HEK293T (cell line): ENCODE measurements at regions not wholly inside any gene's neighbourhood (a gene's known extent, or its start where the extent isn't known, plus 50 kb on each side); places are given as distances from the start of the nearest gene placed in this dataset.

ENCODE experiments used
- CTCF ChIA-PET: fragments of 350-600 bp; formaldehyde crosslinking; extraction: SDS; loops from one replicate; lab custom pipeline; 2021; ENCODE audit warnings: antibody characterized with exemption, inconsistent platforms; lab: Yijun Ruan, JAX
- POLR2A ChIA-PET: fragments of 350-600 bp; formaldehyde crosslinking; extraction: SDS; loops from one replicate; lab custom pipeline; 2020; ENCODE audit warnings: antibody characterized with exemption, inconsistent platforms; lab: Yijun Ruan, JAX
- DNase-seq: peaks from one replicate; pipeline ENCODE4 v3.0.0; 2012; ENCODE audit warnings: mixed read lengths; ENCODE audit errors: extremely low spot score
- ARNT ChIP-seq: fragments of 450-650 bp; IDR thresholded peaks from 2 replicates; pipeline ENCODE4 v1.6.1; 2017; ENCODE audit warnings: mild to moderate bottlenecking
- BHLHE40 ChIP-seq: fragments of 450-650 bp; IDR thresholded peaks from 2 replicates; pipeline ENCODE4 v1.6.1; 2016; ENCODE audit warnings: mild to moderate bottlenecking, moderate library complexity, borderline replicate concordance
- CTBP1 ChIP-seq: fragments of 450-650 bp; IDR thresholded peaks from 2 replicates; pipeline ENCODE4 v1.6.1; 2016; ENCODE audit warnings: borderline replicate concordance
- ELF4 ChIP-seq: fragments of 450-650 bp; IDR thresholded peaks from 2 replicates; pipeline ENCODE4 v1.6.1; 2017; ENCODE audit warnings: antibody characterized with exemption
- FOXA1 ChIP-seq: fragments of 450-650 bp; IDR thresholded peaks from 2 replicates; pipeline ENCODE4 v1.6.1; 2016; ENCODE audit warnings: mild to moderate bottlenecking
- FOXK2 ChIP-seq: fragments of 450-650 bp; IDR thresholded peaks from 2 replicates; pipeline ENCODE4 v1.6.1; 2016; ENCODE audit warnings: mild to moderate bottlenecking
- FOXM1 ChIP-seq: fragments of 450-650 bp; IDR thresholded peaks from 2 replicates; pipeline ENCODE4 v1.6.1; 2017; ENCODE audit warnings: mild to moderate bottlenecking, borderline replicate concordance
- HDGF ChIP-seq: fragments of 450-650 bp; IDR thresholded peaks from 2 replicates; pipeline ENCODE4 v1.6.1; 2017; ENCODE audit warnings: antibody characterized with exemption, borderline replicate concordance
- L3MBTL2 ChIP-seq: fragments of 450-650 bp; conservative IDR thresholded peaks from 2 replicates; pipeline ENCODE4 v1.6.1; 2016; ENCODE audit warnings: mild to moderate bottlenecking
- LEF1 ChIP-seq: fragments of 450-650 bp; IDR thresholded peaks from 2 replicates; pipeline ENCODE4 v1.6.1; 2017; ENCODE audit warnings: mild to moderate bottlenecking, borderline replicate concordance
- NFRKB ChIP-seq: fragments of 450-650 bp; IDR thresholded peaks from 2 replicates; pipeline ENCODE4 v1.6.1; 2016; ENCODE audit warnings: mild to moderate bottlenecking, moderate library complexity
- SP1 ChIP-seq: fragments of 450-650 bp; IDR thresholded peaks from 2 replicates; pipeline ENCODE4 v1.6.1; 2017
- SUZ12 ChIP-seq: fragments of 450-650 bp; IDR thresholded peaks from 2 replicates; pipeline ENCODE4 v1.6.1; 2016; ENCODE audit warnings: mild to moderate bottlenecking
- TARDBP ChIP-seq: fragments of 450-650 bp; IDR thresholded peaks from 2 replicates; pipeline ENCODE4 v1.6.1; 2016
- ZNF384 ChIP-seq: fragments of 450-650 bp; IDR thresholded peaks from 2 replicates; pipeline ENCODE4 v1.6.1; 2016
- TF ChIP-seq, protein P1 (sequence below): fragments of 450-650 bp; IDR thresholded peaks from 2 replicates; pipeline ENCODE4 v1.6.1; 2016

DNA sequence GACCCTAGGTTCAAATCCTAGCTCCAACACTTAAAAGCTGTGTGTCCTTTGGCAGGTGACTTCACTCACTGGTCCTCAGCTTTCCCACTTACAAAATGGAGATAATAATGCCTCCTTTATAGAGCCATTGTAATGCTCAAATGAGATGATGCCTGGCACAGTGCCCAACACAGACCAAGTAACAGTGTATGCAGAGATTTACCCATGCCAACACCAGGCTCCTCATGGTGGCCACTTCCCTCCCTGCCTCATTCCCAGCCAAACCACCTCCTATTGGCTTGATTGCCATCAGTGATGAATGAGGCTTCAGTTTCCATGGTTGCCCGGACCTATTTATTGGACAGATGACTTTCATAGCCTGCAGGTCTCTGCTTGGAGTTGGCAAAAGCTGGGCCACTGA, 469.4 kb downstream of the CDK5RAP2 start:
- ChIA-PET CTCF (no interaction called here), POLR2A (no interaction called here)
- TF ChIP-seq NFRKB: no peak
- no peak for TF ChIP-seq LEF1
- TF ChIP-seq FOXM1: no peak
- TF ChIP-seq FOXA1: no peak
- TF ChIP-seq BHLHE40: no peak
- no peak for DNase-seq

DNA sequence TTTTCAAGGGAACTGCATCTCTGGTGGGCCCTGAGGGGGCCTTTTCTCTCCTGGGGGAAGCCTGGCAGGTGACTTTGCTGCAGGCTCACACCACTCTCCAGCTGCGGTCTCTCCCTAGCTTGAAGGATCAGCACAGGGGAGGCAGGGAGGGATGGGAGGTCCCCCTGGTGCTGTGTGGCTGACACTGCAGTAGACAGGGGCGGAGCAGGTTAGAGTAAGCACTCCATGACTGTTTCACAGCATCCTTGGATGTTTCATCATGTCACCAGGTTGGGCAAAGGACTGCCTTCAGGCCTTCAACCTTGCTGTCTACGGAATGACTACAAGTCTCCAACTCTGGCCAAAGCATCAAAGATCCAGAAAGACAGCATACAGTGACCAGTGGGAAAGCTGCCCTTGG, 470.7 kb downstream of the CDK5RAP2 start:
- DNase-seq: peak; percentile 46
- ChIA-PET CTCF (interaction anchor here (1.3 kb wide), 1 partner anchor 368 kb away, joined by 3 read pairs; no protein-coding TSS in a partner anchor), POLR2A (no interaction called here)
- TF ChIP-seq BHLHE40: no peak
- no peak for TF ChIP-seq ARNT
- no peak for TF ChIP-seq FOXM1
- TF ChIP-seq FOXK2: no peak
- no peak for TF ChIP-seq HDGF
- TF ChIP-seq NFRKB: no peak
- no peak for TF ChIP-seq LEF1

DNA sequence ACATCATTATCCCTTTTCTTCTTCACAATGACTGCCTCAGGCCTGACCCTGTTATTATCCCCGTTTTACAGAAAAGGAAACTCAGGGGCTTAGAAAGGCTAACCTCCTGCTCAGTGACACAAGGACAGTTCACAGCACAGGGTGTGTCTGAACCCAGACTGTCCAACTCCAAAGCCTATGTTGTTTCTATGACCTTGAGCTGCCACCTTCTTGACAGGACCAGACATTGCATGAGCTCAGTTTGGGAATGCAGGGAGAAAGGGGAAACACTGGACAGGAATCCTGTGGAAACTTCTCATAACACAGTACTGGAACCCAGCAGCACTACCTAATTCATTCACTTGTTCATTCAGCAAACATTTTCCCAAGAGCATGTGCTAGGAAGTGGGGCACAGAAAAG, 472.8 kb downstream of the CDK5RAP2 start:
- POLR2A ChIA-PET: no interaction called here
- CTCF ChIA-PET: no interaction called here
- TF ChIP-seq TARDBP (no peak), CTBP1 (no peak), BHLHE40 (no peak), FOXM1 (no peak), SP1 (no peak), ELF4 (no peak), ARNT (no peak), HDGF (no peak), FOXK2 (no peak), L3MBTL2 (no peak), SUZ12 (no peak), LEF1 (no peak)
- TF ChIP-seq, protein P1, sequence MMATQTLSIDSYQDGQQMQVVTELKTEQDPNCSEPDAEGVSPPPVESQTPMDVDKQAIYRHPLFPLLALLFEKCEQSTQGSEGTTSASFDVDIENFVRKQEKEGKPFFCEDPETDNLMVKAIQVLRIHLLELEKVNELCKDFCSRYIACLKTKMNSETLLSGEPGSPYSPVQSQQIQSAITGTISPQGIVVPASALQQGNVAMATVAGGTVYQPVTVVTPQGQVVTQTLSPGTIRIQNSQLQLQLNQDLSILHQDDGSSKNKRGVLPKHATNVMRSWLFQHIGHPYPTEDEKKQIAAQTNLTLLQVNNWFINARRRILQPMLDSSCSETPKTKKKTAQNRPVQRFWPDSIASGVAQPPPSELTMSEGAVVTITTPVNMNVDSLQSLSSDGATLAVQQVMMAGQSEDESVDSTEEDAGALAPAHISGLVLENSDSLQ: no peak
- no peak for DNase-seq

DNA sequence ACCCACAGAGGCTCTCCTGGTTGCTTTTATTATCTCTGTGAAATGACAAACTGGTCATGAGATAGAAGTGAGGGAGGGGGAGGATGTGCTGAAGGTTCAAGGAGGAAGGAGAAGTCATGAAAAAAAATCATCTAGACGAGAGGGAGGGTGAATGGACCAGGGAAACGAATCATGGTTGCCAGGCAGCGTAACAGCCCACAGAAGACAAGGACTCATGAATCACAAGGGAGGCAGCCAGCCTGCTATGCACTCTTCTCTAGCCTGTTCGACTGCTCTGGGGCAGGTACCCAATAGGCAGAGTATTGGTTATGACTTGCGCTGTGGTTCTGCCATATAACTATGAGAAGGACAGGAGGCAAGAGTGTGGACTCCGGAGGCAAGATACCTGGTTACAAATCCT, 475.2 kb downstream of the CDK5RAP2 start:
- POLR2A ChIA-PET: no interaction called here
- CTCF ChIA-PET: no interaction called here
- DNase-seq: no peak
- TF ChIP-seq ARNT (no peak), NFRKB (no peak)

DNA sequence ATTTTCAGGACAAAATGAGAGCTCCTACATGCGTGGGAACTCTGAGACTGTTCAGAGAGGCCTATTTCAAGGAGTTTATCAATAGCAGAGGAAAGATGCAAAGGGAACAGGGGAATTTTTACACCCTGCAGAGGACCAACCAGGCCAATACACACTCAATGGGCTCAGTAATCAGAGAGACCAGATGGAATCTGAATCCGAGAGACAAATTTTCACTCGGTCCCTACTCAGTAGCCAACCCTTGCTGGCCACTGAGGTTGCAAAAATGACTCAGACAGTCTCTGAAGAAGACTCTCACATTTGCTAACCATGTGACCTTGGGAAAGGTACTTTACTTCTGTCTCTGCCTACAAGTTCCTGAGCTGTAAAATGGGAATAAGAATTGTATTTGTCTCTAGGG, 479.4 kb downstream of the CDK5RAP2 start:
- ChIA-PET POLR2A (no interaction called here), CTCF (no interaction called here)
- no peak for TF ChIP-seq LEF1
- TF ChIP-seq FOXA1: no peak
- no peak for TF ChIP-seq BHLHE40
- TF ChIP-seq CTBP1: no peak
- no peak for TF ChIP-seq HDGF
- TF ChIP-seq TARDBP: no peak
- no peak for TF ChIP-seq FOXM1
- TF ChIP-seq SUZ12: no peak
- TF ChIP-seq, protein P1: no peak
- no peak for TF ChIP-seq ZNF384
- TF ChIP-seq L3MBTL2: no peak
- no peak for DNase-seq

DNA sequence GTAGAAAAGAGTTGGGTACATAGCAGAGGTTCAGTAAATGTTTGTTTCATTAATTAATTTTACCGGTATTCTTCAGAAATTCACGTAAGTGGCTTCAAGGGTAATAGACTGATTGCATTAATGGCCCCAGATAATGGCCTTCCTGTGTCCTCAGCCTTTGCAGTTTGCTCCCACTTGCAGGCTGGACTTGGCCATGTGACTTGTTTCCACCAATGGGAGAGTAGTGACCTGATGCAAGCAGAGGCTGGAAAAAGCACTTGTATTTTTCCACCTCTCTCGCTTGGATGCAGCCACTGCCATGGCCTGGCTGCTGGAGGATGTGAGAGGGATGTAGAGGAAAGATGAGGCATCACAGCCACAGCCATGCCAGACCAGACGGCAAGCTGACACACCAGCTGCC, 480.9 kb downstream of the CDK5RAP2 start:
- ChIA-PET POLR2A (no interaction called here), CTCF (no interaction called here)
- TF ChIP-seq FOXA1 (no peak), CTBP1 (no peak), FOXM1 (no peak), ELF4 (no peak), SUZ12 (no peak)
- no peak for DNase-seq

DNA sequence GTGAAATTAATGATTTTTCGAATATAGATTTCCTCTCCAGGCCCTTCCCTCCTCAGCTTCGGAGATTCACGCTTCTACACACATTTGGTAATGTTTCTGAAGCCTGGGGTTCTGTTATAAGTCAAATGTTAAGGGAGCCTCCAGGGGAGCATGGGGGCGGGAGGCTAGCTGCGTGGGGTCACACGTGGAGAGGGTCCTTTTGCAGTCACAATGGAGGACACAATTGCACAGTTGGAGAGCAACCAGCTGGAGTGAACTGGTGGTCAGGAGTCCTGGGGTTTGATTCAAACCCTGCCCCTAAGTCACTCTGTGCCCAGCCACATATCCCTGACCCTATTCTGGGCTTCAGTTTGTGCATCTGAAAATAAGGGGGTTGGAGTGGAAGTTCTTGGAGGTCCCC, 481.4 kb downstream of the CDK5RAP2 start:
- TF ChIP-seq BHLHE40: no peak
- no peak for TF ChIP-seq SP1
- DNase-seq: no peak
- POLR2A ChIA-PET: no interaction called here
- CTCF ChIA-PET: no interaction called here

DNA sequence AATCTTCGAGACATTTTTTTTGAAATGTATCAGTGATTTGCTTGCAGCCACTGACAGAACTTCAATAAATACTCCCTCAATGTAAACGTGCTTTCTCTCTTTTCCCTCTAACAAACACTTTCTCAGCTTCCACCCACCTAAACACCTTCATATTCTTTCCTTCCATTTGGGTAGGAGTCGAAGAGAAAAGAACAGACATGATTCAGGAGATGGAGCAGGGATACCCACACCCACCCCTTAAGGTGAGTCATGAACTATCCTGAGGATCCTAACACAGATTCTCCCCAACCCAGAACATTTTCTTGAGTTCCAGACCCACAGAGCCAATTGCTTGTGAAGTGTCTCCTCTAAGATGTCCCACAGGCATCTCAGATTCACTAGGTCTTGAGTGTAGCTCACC, 488.8 kb downstream of the CDK5RAP2 start:
- TF ChIP-seq, protein P1: no peak
- TF ChIP-seq SUZ12 (no peak), CTBP1 (no peak), FOXK2 (no peak), NFRKB (no peak)
- ChIA-PET CTCF (no interaction called here), POLR2A (no interaction called here)
- no peak for DNase-seq
